Thoracic aorta (tissue), 2 donors: ENCODE measurements at regions not wholly inside any gene's neighbourhood (a gene's known extent, or its start where the extent isn't known, plus 50 kb on each side); places are given as distances from the start of the nearest gene placed in this dataset.

Experiments used
- ATAC-seq: fragments of 150-250 bp; one replicate; pipeline ENCODE4 v1.8.0; 2017; ENCODE audit warnings: low read depth; ENCODE audit not compliant: insufficient number of reproducible peaks, low FRiP score
- DNase-seq: peaks from one replicate; pipeline ENCODE4 v3.0.0-alpha.2; 2020; ENCODE audit warnings: low spot score
- H3K27ac ChIP-seq, 2 donors: fragments of 200-600 bp; sonication (generic); 1 replicate in 1 of 2; 2 replicates in 1 of 2; pipeline ENCODE4 v1.5.1; 2016; ENCODE audit warnings: mild to moderate bottlenecking in 2 of 2, moderate library complexity in 2 of 2
- H3K27me3 ChIP-seq: fragments of 200-600 bp; sonication (generic); replicated peaks from 2 replicates; pipeline ENCODE4 v1.6.0; 2016; ENCODE audit warnings: mild to moderate bottlenecking; ENCODE audit not compliant: insufficient read depth
- H3K36me3 ChIP-seq: fragments of 200-600 bp; sonication (generic); one replicate; pipeline ENCODE4 v1.5.1; 2016
- H3K4me1 ChIP-seq, 2 donors: fragments of 200-600 bp; sonication (generic); 1 replicate in 1 of 2; 2 replicates in 1 of 2; pipeline versions ENCODE4 v1.5.1 to v1.6.0; 2016; ENCODE audit warnings: low read depth in 2 of 2, mild to moderate bottlenecking in 1 of 2; ENCODE audit not compliant: control insufficient read depth in 1 of 2
- H3K4me3 ChIP-seq: fragments of 200-600 bp; sonication (generic); 2 replicates; pipeline ENCODE4 v1.5.1; 2016; ENCODE audit warnings: mild to moderate bottlenecking
- H3K9me3 ChIP-seq: fragments of 200-600 bp; sonication (generic); 2 replicates; pipeline ENCODE4 v1.5.1; 2016
- CTCF ChIP-seq: fragments of 200-600 bp; sonication (generic); IDR thresholded peaks from one replicate; pipeline ENCODE4 v1.5.1; 2019; ENCODE audit warnings: antibody characterized with exemption

DNA sequence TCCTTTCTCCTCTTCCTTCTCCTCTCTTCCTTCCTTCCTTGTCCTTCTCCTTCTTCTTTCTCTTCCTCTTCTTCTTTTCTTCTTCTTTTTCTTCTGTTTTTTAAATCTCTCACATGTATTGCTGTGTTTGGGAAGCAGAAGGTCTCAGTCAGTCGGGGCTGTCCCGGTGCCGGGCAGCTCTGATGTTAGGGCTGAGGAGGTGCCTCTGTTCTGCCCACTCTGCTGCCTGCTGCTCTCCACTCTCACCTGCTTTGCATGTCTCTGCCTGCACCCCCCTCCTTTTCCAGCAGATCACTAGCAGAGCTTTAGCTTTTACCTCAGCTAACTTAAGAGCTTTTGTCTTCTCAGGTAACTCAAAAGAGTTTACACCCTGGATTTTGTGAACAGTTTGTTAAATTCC is 276.6 kb downstream of the CHRM3 start:
- no peaks in the 10 kb centered on the region for H3K36me3 ChIP-seq
- no peak for DNase-seq
- no peaks in the 10 kb centered on the region for H3K4me1 ChIP-seq
- H3K4me3 ChIP-seq, result no peak overlapping the region
- no peak for TF ChIP-seq CTCF
- H3K9me3 ChIP-seq, result no peaks in the 10 kb centered on the region
- H3K27me3 ChIP-seq, result no peaks in the 10 kb centered on the region
- H3K27ac ChIP-seq, result no peak overlapping the region
- no peak for ATAC-seq

DNA sequence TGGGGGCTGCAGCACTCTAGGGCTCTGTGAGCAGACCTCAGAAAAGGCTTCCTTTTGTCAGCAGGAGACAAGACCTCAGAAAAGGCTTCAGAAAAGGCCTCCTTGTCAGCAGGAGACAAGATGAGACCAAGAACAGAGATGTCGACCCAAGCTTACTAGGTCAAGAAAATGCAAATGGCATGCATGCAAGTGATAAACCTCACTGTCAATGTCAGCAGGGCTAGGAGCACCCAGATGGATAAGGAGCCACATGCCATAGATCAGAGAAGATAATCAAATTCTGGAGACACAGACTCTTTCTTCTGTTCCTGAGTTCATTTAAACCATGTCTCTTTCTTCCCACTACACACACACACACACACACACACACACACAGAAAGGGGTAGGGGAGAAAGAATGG is 285.9 kb downstream of the CHRM3 start:
- DNase-seq, result no peak

GRCh38 chr1:239675735-239676134 is 289.4 kb downstream of the CHRM3 start:
- Histone ChIP-seq H3K4me3 (no peak overlapping the region), H3K36me3 (no peaks in the 10 kb centered on the region), H3K27ac (no peak overlapping the region), H3K4me1 (no peaks in the 10 kb centered on the region), H3K9me3 (no peaks in the 10 kb centered on the region), H3K27me3 (no peaks in the 10 kb centered on the region)
- no peak for DNase-seq
- no peak for TF ChIP-seq CTCF
- ATAC-seq, result no peak

More for the DNA sequence above, 285.9 kb downstream of the CHRM3 start:
- TF ChIP-seq CTCF, result no peak
- ATAC-seq, result no peak
- Histone ChIP-seq H3K27me3 (no peaks in the 10 kb centered on the region), H3K9me3 (no peaks in the 10 kb centered on the region), H3K4me3 (no peak overlapping the region), H3K4me1 (no peaks in the 10 kb centered on the region), H3K36me3 (no peaks in the 10 kb centered on the region), H3K27ac (no peak overlapping the region)

- no peak for TF ChIP-seq CTCF
- no peak for ATAC-seq
These were observed 290.3 kb downstream of the CHRM3 start for GRCh38 chr1:239676522-239677273.

DNA sequence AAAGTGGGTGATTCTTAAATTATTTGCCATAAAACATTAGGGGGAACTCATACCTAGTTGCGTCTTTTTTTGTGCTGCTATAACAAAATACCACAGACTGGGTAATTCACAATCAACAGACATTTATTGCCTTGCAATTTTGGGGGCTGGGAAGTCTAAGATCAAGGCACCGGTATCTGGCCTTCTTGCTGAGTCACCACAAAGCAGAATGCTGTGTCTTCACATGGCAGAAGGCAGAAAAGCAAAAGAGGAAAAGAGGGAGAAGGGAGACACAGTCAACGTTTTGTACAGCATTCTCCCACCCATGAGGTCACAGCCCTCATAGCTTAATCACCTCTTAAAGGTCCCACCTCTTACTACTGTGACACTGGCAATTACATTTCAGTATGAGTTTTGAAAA is 291.0 kb downstream of the CHRM3 start:
- no peak overlapping the region for H3K4me3 ChIP-seq
- DNase-seq (no peak), ATAC-seq (no peak)
- no peak for TF ChIP-seq CTCF
- H3K36me3 ChIP-seq, result no peaks in the 10 kb centered on the region
- no peaks in the 10 kb centered on the region for H3K27me3 ChIP-seq
- no peaks in the 10 kb centered on the region for H3K4me1 ChIP-seq
- H3K9me3 ChIP-seq, result no peaks in the 10 kb centered on the region
- no peak overlapping the region for H3K27ac ChIP-seq

More at GRCh38 chr1:239676522-239677273, 290.3 kb downstream of the CHRM3 start:
- no peaks in the 10 kb centered on the region for H3K27me3 ChIP-seq
- no peaks in the 10 kb centered on the region for H3K9me3 ChIP-seq
- H3K27ac ChIP-seq, result no peak overlapping the region
- no peak for DNase-seq
- H3K4me1 ChIP-seq, result no peaks in the 10 kb centered on the region
- no peak overlapping the region for H3K4me3 ChIP-seq
- no peaks in the 10 kb centered on the region for H3K36me3 ChIP-seq
